ENCODE measurements at regions not wholly inside any gene's neighbourhood (a gene's known extent, or its start where the extent isn't known, plus 50 kb on each side); places are given as distances from the start of the nearest gene placed in this dataset.
"Not testable (repeated sequence)": the region's sequence is repeated elsewhere in the genome, so short reads cannot be mapped to it uniquely, and the experiment has no call there.

DNA sequence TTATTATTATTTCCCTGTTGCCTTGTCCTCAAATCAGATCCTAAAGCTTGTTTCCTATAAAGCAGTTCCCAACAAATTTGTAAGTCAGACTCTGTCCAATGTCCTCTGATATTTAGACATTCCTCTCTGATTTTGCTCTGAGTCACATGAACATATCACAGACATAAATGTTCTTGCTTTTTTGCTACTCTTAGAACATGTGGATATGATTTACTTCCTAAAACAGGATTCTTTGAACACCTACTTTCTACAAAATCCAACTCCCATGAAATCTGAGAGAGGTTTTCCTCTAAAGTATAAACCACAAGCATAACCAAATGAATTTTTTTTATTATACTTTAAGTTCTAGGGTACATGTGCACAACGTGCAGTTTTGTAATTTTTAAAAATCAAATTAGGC, 181.3 kb upstream of the SLC38A2 start:
- no peak overlapping the region for H3K27ac ChIP-seq (ENCODE audit: low read depth, low read length)

DNA sequence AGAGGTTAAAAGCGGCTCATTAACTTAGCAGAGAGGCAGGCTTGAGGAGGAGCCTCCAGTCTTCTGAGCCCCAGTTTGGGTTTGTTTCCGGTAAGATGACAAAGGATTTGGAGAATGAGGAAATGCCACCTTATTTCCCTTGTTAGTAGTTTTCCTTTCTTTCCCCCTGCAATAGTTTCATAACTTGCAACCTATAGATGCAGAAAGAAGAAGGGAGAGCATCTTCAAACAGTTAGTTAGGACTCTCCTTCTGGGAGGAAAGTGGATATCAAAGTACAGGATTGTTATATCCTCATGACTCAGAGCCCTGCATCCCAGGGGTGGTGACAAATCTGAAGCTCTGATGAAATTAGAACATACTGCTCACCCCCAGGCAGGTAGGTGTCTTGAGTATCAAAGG, 180.7 kb upstream of the SLC38A2 start:
- H3K4me1 ChIP-seq (ENCODE audit: control insufficient read depth in 1 of 2, insufficient read depth in 2 of 2, low read length in 2 of 2) = peaks cover 0 to 6% of the 10 kb centered on the region in 2 donors
- H3K27me3 ChIP-seq (ENCODE audit: control insufficient read depth in 1 of 2, insufficient read depth in 2 of 2, low read length in 2 of 2) = no peaks in the 10 kb centered on the region
- H3K27ac ChIP-seq (ENCODE audit: low read depth, low read length) = no peak overlapping the region
- no peak overlapping the region for H3K9ac ChIP-seq (ENCODE audit: low read depth in 1 of 2, low read length in 2 of 2)
- no peaks in the 10 kb centered on the region for H3K9me3 ChIP-seq (ENCODE audit: control insufficient read depth in 1 of 2, low read length in 2 of 2)
- H3K4me3 ChIP-seq (ENCODE audit: low read depth in 1 of 2, low read length in 2 of 2) = no peak overlapping the region
- no peaks in the 10 kb centered on the region for H3K36me3 ChIP-seq (ENCODE audit: control insufficient read depth in 1 of 2, insufficient read depth in 2 of 2, low read length in 2 of 2)

More for the DNA sequence above, 181.3 kb upstream of the SLC38A2 start:
- H3K4me1 ChIP-seq (ENCODE audit: control insufficient read depth in 1 of 2, insufficient read depth in 2 of 2, low read length in 2 of 2) = peaks cover 0 to 6% of the 10 kb centered on the region in 2 donors
- H3K9ac ChIP-seq (ENCODE audit: low read depth in 1 of 2, low read length in 2 of 2) = no peak overlapping the region
- H3K36me3 ChIP-seq (ENCODE audit: control insufficient read depth in 1 of 2, insufficient read depth in 2 of 2, low read length in 2 of 2) = no peaks in the 10 kb centered on the region
- no peak overlapping the region for H3K4me3 ChIP-seq (ENCODE audit: low read depth in 1 of 2, low read length in 2 of 2)
- H3K9me3 ChIP-seq (ENCODE audit: control insufficient read depth in 1 of 2, low read length in 2 of 2) = no peaks in the 10 kb centered on the region
- no peaks in the 10 kb centered on the region for H3K27me3 ChIP-seq (ENCODE audit: control insufficient read depth in 1 of 2, insufficient read depth in 2 of 2, low read length in 2 of 2)

- no peaks in the 10 kb centered on the region for H3K27me3 ChIP-seq (ENCODE audit: control insufficient read depth in 1 of 2, insufficient read depth in 2 of 2, low read length in 2 of 2)
- no peak overlapping the region for H3K4me3 ChIP-seq (ENCODE audit: low read depth in 1 of 2, low read length in 2 of 2)
- peaks cover 6 to 10% of the 10 kb centered on the region in 2 donors for H3K4me1 ChIP-seq (ENCODE audit: control insufficient read depth in 1 of 2, insufficient read depth in 2 of 2, low read length in 2 of 2)
- H3K36me3 ChIP-seq (ENCODE audit: control insufficient read depth in 1 of 2, insufficient read depth in 2 of 2, low read length in 2 of 2) = no peaks in the 10 kb centered on the region
- no peaks in the 10 kb centered on the region for H3K9me3 ChIP-seq (ENCODE audit: control insufficient read depth in 1 of 2, low read length in 2 of 2)
- H3K27ac ChIP-seq (ENCODE audit: low read depth, low read length) = no peak overlapping the region
- H3K9ac ChIP-seq (ENCODE audit: low read depth in 1 of 2, low read length in 2 of 2) = no peak overlapping the region
These were observed 177.8 kb upstream of the SLC38A2 start for GRCh38 chr12:46550266-46550879.

DNA sequence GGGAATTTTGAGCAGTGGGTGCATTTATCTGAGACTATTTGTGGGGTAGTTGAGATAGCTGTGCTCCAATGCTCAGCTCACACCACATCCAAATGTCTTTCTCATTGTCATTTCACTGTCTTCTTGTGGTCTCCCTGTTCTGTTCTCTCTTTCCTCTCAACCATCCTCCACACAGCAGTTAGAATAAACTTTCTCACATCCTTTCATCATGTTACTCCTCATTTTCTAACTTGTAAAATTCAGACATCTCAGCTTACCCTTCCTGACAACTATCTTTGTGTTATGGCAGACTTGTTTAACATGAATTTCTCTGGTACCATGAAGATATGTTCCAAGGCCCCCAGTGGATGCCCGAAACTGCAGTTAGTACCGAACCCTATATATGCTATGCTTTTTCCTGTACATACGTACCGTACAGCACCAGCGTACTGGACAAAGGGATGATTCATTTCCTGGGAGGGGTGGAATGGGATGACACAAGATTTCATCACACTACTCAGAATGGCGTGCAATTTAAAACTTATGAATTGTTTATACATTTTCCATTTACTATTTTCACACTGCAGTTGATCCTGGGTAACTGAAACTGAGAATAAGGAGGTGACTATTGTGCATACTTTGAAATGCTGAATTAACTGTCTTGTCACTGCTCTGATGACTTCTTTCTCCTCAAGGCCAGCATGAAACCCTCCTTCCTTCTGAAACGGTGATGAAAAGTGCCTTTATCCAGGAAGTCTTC, 177.1 kb upstream of the SLC38A2 start:
- Histone ChIP-seq H3K9ac (ENCODE audit: low read depth in 1 of 2, low read length in 2 of 2) (no peak overlapping the region), H3K4me3 (ENCODE audit: low read depth in 1 of 2, low read length in 2 of 2) (no peak overlapping the region), H3K27me3 (ENCODE audit: control insufficient read depth in 1 of 2, insufficient read depth in 2 of 2, low read length in 2 of 2) (no peaks in the 10 kb centered on the region), H3K27ac (ENCODE audit: low read depth, low read length) (no peak overlapping the region), H3K9me3 (ENCODE audit: control insufficient read depth in 1 of 2, low read length in 2 of 2) (no peaks in the 10 kb centered on the region), H3K36me3 (ENCODE audit: control insufficient read depth in 1 of 2, insufficient read depth in 2 of 2, low read length in 2 of 2) (no peaks in the 10 kb centered on the region), H3K4me1 (ENCODE audit: control insufficient read depth in 1 of 2, insufficient read depth in 2 of 2, low read length in 2 of 2) (peaks cover 6 to 10% of the 10 kb centered on the region in 2 donors)

DNA sequence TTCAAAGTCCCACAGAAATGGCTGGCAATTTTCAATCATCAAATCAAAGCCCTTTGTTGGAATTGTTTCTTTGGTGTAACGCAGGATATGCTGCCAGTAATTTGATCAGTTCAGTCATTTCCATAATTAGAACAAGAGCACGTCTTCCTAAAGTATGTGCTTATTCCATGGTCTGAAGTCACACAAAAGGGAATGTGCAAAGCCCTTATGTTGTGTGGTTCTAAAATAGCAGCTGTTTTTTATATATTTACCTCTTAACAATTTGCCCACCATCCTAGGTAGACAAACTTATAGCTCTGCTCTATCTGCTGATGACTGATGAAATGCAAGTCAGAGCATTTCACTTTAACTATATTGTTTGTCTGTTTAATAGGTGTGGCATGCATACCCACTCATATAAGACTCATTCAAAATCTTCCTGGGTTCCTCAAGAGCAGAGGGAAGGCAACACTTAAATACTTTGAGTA, 176.1 kb upstream of the SLC38A2 start:
- H3K9ac ChIP-seq (ENCODE audit: low read depth in 1 of 2, low read length in 2 of 2) = no peak overlapping the region
- H3K9me3 ChIP-seq (ENCODE audit: control insufficient read depth in 1 of 2, low read length in 2 of 2) = no peaks in the 10 kb centered on the region
- no peak overlapping the region for H3K27ac ChIP-seq (ENCODE audit: low read depth, low read length)

GRCh38 chr12:46547421-46548354, 175.1 kb upstream of the SLC38A2 start:
- Histone ChIP-seq H3K27ac (ENCODE audit: low read depth, low read length) (no peak overlapping the region), H3K4me1 (ENCODE audit: control insufficient read depth in 1 of 2, insufficient read depth in 2 of 2, low read length in 2 of 2) (peaks cover 6 to 10% of the 10 kb centered on the region in 2 donors)

More for the DNA sequence above, 176.1 kb upstream of the SLC38A2 start:
- H3K36me3 ChIP-seq (ENCODE audit: control insufficient read depth in 1 of 2, insufficient read depth in 2 of 2, low read length in 2 of 2) = no peaks in the 10 kb centered on the region
- H3K4me1 ChIP-seq (ENCODE audit: control insufficient read depth in 1 of 2, insufficient read depth in 2 of 2, low read length in 2 of 2) = peaks cover 6 to 10% of the 10 kb centered on the region in 2 donors
- no peaks in the 10 kb centered on the region for H3K27me3 ChIP-seq (ENCODE audit: control insufficient read depth in 1 of 2, insufficient read depth in 2 of 2, low read length in 2 of 2)
- no peak overlapping the region for H3K4me3 ChIP-seq (ENCODE audit: low read depth in 1 of 2, low read length in 2 of 2)

DNA sequence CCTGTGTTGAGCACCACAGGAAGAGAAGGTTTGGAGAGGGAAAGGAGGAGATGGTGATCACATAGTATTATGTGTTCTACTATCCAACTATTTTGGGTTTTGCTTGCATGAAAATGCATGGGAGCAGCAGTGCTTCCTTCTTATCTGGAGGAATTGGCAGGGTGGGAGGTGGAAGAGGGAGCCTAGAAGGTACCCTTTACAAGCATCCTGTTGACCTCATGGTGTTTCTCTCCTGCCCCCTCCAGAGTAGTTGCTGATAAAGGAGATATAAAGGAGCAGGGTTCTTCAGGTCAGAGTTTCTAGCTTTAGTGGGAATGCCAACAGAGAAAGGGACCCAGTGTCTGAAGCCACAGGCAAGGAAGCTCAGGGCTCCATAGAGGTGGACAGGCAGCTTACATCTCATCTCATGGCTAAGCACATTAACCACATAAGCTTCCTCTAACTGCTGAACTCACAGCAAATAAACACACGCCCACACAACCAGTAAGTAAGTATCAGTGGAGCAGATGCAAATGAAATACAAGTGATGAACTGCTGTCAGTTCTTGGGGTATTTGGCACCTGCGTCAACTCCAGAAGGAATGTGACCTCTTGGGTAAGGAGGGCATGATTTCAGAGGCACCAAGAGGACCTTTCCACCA, 174.2 kb upstream of the SLC38A2 start:
- Histone ChIP-seq H3K4me3 (ENCODE audit: low read depth in 1 of 2, low read length in 2 of 2) (no peak overlapping the region), H3K4me1 (ENCODE audit: control insufficient read depth in 1 of 2, insufficient read depth in 2 of 2, low read length in 2 of 2) (peaks cover 6 to 10% of the 10 kb centered on the region in 2 donors), H3K9ac (ENCODE audit: low read depth in 1 of 2, low read length in 2 of 2) (no peak overlapping the region), H3K36me3 (ENCODE audit: control insufficient read depth in 1 of 2, insufficient read depth in 2 of 2, low read length in 2 of 2) (no peaks in the 10 kb centered on the region), H3K27me3 (ENCODE audit: control insufficient read depth in 1 of 2, insufficient read depth in 2 of 2, low read length in 2 of 2) (no peaks in the 10 kb centered on the region), H3K27ac (ENCODE audit: low read depth, low read length) (no peak overlapping the region), H3K9me3 (ENCODE audit: control insufficient read depth in 1 of 2, low read length in 2 of 2) (no peaks in the 10 kb centered on the region)

More at GRCh38 chr12:46547421-46548354, 175.1 kb upstream of the SLC38A2 start:
- Histone ChIP-seq H3K4me3 (ENCODE audit: low read depth in 1 of 2, low read length in 2 of 2) (no peak overlapping the region), H3K36me3 (ENCODE audit: control insufficient read depth in 1 of 2, insufficient read depth in 2 of 2, low read length in 2 of 2) (no peaks in the 10 kb centered on the region), H3K9me3 (ENCODE audit: control insufficient read depth in 1 of 2, low read length in 2 of 2) (no peaks in the 10 kb centered on the region), H3K9ac (ENCODE audit: low read depth in 1 of 2, low read length in 2 of 2) (no peak overlapping the region), H3K27me3 (ENCODE audit: control insufficient read depth in 1 of 2, insufficient read depth in 2 of 2, low read length in 2 of 2) (no peaks in the 10 kb centered on the region)

GRCh38 chr12:46543378-46543795, 170.8 kb upstream of the SLC38A2 start:
- H3K27me3 ChIP-seq (ENCODE audit: control insufficient read depth in 1 of 2, insufficient read depth in 2 of 2, low read length in 2 of 2); H3K9ac ChIP-seq (ENCODE audit: low read depth in 1 of 2, low read length in 2 of 2); H3K9me3 ChIP-seq (ENCODE audit: control insufficient read depth in 1 of 2, low read length in 2 of 2); H3K4me3 ChIP-seq (ENCODE audit: low read depth in 1 of 2, low read length in 2 of 2); H3K36me3 ChIP-seq (ENCODE audit: control insufficient read depth in 1 of 2, insufficient read depth in 2 of 2, low read length in 2 of 2); H3K4me1 ChIP-seq (ENCODE audit: control insufficient read depth in 1 of 2, insufficient read depth in 2 of 2, low read length in 2 of 2); H3K27ac ChIP-seq (ENCODE audit: low read depth, low read length): not testable (repeated sequence)

GRCh38 chr12:46538976-46539375, 166.4 kb upstream of the SLC38A2 start:
- H3K9me3 ChIP-seq (ENCODE audit: control insufficient read depth in 1 of 2, low read length in 2 of 2) = no peaks in the 10 kb centered on the region
- H3K4me3 ChIP-seq (ENCODE audit: low read depth in 1 of 2, low read length in 2 of 2) = no peak overlapping the region
- H3K27me3 ChIP-seq (ENCODE audit: control insufficient read depth in 1 of 2, insufficient read depth in 2 of 2, low read length in 2 of 2) = no peaks in the 10 kb centered on the region
- H3K9ac ChIP-seq (ENCODE audit: low read depth in 1 of 2, low read length in 2 of 2) = no peak overlapping the region
- H3K27ac ChIP-seq (ENCODE audit: low read depth, low read length) = no peak overlapping the region
- H3K4me1 ChIP-seq (ENCODE audit: control insufficient read depth in 1 of 2, insufficient read depth in 2 of 2, low read length in 2 of 2) = no peaks in the 10 kb centered on the region
- H3K36me3 ChIP-seq (ENCODE audit: control insufficient read depth in 1 of 2, insufficient read depth in 2 of 2, low read length in 2 of 2) = no peaks in the 10 kb centered on the region

All from duodenal mucosa (tissue), 2 donors.